GM12891 (cell line): ENCODE measurements at regions not wholly inside any gene's neighbourhood (a gene's known extent, or its start where the extent isn't known, plus 50 kb on each side); places are given as distances from the start of the nearest gene placed in this dataset.

Experiments used
- POLR2A ChIP-seq: IDR thresholded peaks from 2 replicates; pipeline ENCODE4 v1.6.1; 2011; ENCODE audit warnings: low read depth, low read length, control low read depth
- POLR2AphosphoS5 ChIP-seq: IDR thresholded peaks from 2 replicates; pipeline ENCODE4 v1.6.1; 2011; ENCODE audit warnings: low read depth, low read length, control low read depth
- TAF1 ChIP-seq: IDR thresholded peaks from 2 replicates; pipeline ENCODE4 v1.6.1; 2011; ENCODE audit warnings: low read depth, low read length, control low read depth

DNA sequence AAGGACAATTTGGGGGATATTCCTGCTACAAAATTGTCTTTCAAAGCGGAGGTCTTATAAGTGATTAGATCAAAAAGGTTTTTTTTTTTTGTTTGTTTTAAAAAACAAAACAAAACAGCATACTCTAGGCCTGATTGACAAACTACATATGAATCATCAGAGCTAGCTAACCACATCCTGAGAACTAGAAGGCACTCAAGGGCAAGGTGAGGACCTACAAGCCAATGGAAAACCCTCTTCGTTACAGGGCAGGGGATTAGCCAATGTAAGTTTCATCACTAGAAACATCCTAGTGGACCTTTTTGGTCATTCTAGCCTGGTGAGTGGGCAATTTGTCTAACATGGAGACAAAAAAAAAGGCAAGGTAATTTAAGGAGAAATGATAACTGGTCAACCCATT, 428.6 kb downstream of the RFC3 start:
- TF ChIP-seq POLR2A (no peak), TAF1 (no peak), POLR2AphosphoS5 (no peak)
